ENCODE measurements at regions not wholly inside any gene's neighbourhood (a gene's known extent, or its start where the extent isn't known, plus 50 kb on each side); places are given as distances from the start of the nearest gene placed in this dataset.

GRCh38 chr2:33891616-33892015, 292.5 kb upstream of the FAM98A start:
- Histone ChIP-seq H3K4me3 (ENCODE audit: low read length in 2 of 2) (no peak overlapping the region), H3K9ac (ENCODE audit: low read length in 2 of 2) (no peak overlapping the region), H3K36me3 (ENCODE audit: control insufficient read depth in 2 of 2, insufficient read depth in 2 of 2, low read length in 2 of 2) (no peaks in the 10 kb centered on the region), H3K27ac (ENCODE audit: low read length) (no peak overlapping the region), H3K27me3 (ENCODE audit: control insufficient read depth in 1 of 2, insufficient read depth in 2 of 2, low read length in 2 of 2) (no peaks in the 10 kb centered on the region), H3K9me3 (ENCODE audit: control insufficient read depth in 2 of 2, low read length in 2 of 2) (peaks cover 0 to 2% of the 10 kb centered on the region in 2 donors), H3K4me1 (ENCODE audit: control insufficient read depth, insufficient read depth, low read length) (no peaks in the 10 kb centered on the region)

GRCh38 chr2:33890686-33891085, 291.6 kb upstream of the FAM98A start:
- Histone ChIP-seq H3K9ac (ENCODE audit: low read length in 2 of 2) (no peak overlapping the region), H3K4me1 (ENCODE audit: control insufficient read depth, insufficient read depth, low read length) (no peaks in the 10 kb centered on the region), H3K9me3 (ENCODE audit: control insufficient read depth in 2 of 2, low read length in 2 of 2) (peaks cover 0 to 2% of the 10 kb centered on the region in 2 donors), H3K27ac (ENCODE audit: low read length) (no peak overlapping the region), H3K36me3 (ENCODE audit: control insufficient read depth in 2 of 2, insufficient read depth in 2 of 2, low read length in 2 of 2) (no peaks in the 10 kb centered on the region), H3K27me3 (ENCODE audit: control insufficient read depth in 1 of 2, insufficient read depth in 2 of 2, low read length in 2 of 2) (no peaks in the 10 kb centered on the region), H3K4me3 (ENCODE audit: low read length in 2 of 2) (no peak overlapping the region)

GRCh38 chr2:33877348-33878016, 278.4 kb upstream of the FAM98A start:
- no peak overlapping the region for H3K9ac ChIP-seq (ENCODE audit: low read length in 2 of 2)
- H3K27me3 ChIP-seq (ENCODE audit: control insufficient read depth in 1 of 2, insufficient read depth in 2 of 2, low read length in 2 of 2), result no peaks in the 10 kb centered on the region
- H3K27ac ChIP-seq (ENCODE audit: low read length), result no peak overlapping the region
- H3K36me3 ChIP-seq (ENCODE audit: control insufficient read depth in 2 of 2, insufficient read depth in 2 of 2, low read length in 2 of 2), result no peaks in the 10 kb centered on the region
- H3K9me3 ChIP-seq (ENCODE audit: control insufficient read depth in 2 of 2, low read length in 2 of 2), result peaks cover 0 to 3% of the 10 kb centered on the region in 2 donors
- no peaks in the 10 kb centered on the region for H3K4me1 ChIP-seq (ENCODE audit: control insufficient read depth, insufficient read depth, low read length)
- no peak overlapping the region for H3K4me3 ChIP-seq (ENCODE audit: low read length in 2 of 2)

- no peaks in the 10 kb centered on the region for H3K4me1 ChIP-seq (ENCODE audit: control insufficient read depth, insufficient read depth, low read length)
- no peaks in the 10 kb centered on the region for H3K36me3 ChIP-seq (ENCODE audit: control insufficient read depth in 2 of 2, insufficient read depth in 2 of 2, low read length in 2 of 2)
- H3K9me3 ChIP-seq (ENCODE audit: control insufficient read depth in 2 of 2, low read length in 2 of 2), result peaks cover 0 to 3% of the 10 kb centered on the region in 2 donors
- H3K27me3 ChIP-seq (ENCODE audit: control insufficient read depth in 1 of 2, insufficient read depth in 2 of 2, low read length in 2 of 2), result no peaks in the 10 kb centered on the region
- H3K4me3 ChIP-seq (ENCODE audit: low read length in 2 of 2), result no peak overlapping the region
- no peak overlapping the region for H3K9ac ChIP-seq (ENCODE audit: low read length in 2 of 2)
- H3K27ac ChIP-seq (ENCODE audit: low read length), result no peak overlapping the region
Measured at GRCh38 chr2:33873076-33873605, 274.0 kb upstream of the FAM98A start.

- Histone ChIP-seq H3K4me1 (ENCODE audit: control insufficient read depth, insufficient read depth, low read length) (no peaks in the 10 kb centered on the region), H3K9me3 (ENCODE audit: control insufficient read depth in 2 of 2, low read length in 2 of 2) (no peaks in the 10 kb centered on the region), H3K9ac (ENCODE audit: low read length in 2 of 2) (no peak overlapping the region), H3K27ac (ENCODE audit: low read length) (no peak overlapping the region), H3K4me3 (ENCODE audit: low read length in 2 of 2) (no peak overlapping the region), H3K36me3 (ENCODE audit: control insufficient read depth in 2 of 2, insufficient read depth in 2 of 2, low read length in 2 of 2) (no peaks in the 10 kb centered on the region), H3K27me3 (ENCODE audit: control insufficient read depth in 1 of 2, insufficient read depth in 2 of 2, low read length in 2 of 2) (no peaks in the 10 kb centered on the region)
Measured at GRCh38 chr2:33859811-33860461, 260.8 kb upstream of the FAM98A start.

GRCh38 chr2:33859176-33859575, 260.1 kb upstream of the FAM98A start:
- H3K4me1 ChIP-seq (ENCODE audit: control insufficient read depth, insufficient read depth, low read length), result no peaks in the 10 kb centered on the region

GRCh38 chr2:33848486-33848885, 249.4 kb upstream of the FAM98A start:
- Histone ChIP-seq H3K4me1 (ENCODE audit: control insufficient read depth, insufficient read depth, low read length) (no peaks in the 10 kb centered on the region), H3K9me3 (ENCODE audit: control insufficient read depth in 2 of 2, low read length in 2 of 2) (peaks cover 0 to 5% of the 10 kb centered on the region in 2 donors), H3K36me3 (ENCODE audit: control insufficient read depth in 2 of 2, insufficient read depth in 2 of 2, low read length in 2 of 2) (no peaks in the 10 kb centered on the region), H3K27ac (ENCODE audit: low read length) (no peak overlapping the region), H3K9ac (ENCODE audit: low read length in 2 of 2) (no peak overlapping the region), H3K27me3 (ENCODE audit: control insufficient read depth in 1 of 2, insufficient read depth in 2 of 2, low read length in 2 of 2) (no peaks in the 10 kb centered on the region), H3K4me3 (ENCODE audit: low read length in 2 of 2) (no peak overlapping the region)

More at GRCh38 chr2:33859176-33859575, 260.1 kb upstream of the FAM98A start:
- H3K27ac ChIP-seq (ENCODE audit: low read length), result no peak overlapping the region
- no peak overlapping the region for H3K4me3 ChIP-seq (ENCODE audit: low read length in 2 of 2)
- H3K9me3 ChIP-seq (ENCODE audit: control insufficient read depth in 2 of 2, low read length in 2 of 2), result peaks cover 0 to under 1% of the 10 kb centered on the region in 2 donors
- no peaks in the 10 kb centered on the region for H3K36me3 ChIP-seq (ENCODE audit: control insufficient read depth in 2 of 2, insufficient read depth in 2 of 2, low read length in 2 of 2)
- no peak overlapping the region for H3K9ac ChIP-seq (ENCODE audit: low read length in 2 of 2)
- no peaks in the 10 kb centered on the region for H3K27me3 ChIP-seq (ENCODE audit: control insufficient read depth in 1 of 2, insufficient read depth in 2 of 2, low read length in 2 of 2)

GRCh38 chr2:33839791-33840190, 240.7 kb upstream of the FAM98A start:
- Histone ChIP-seq H3K9me3 (ENCODE audit: control insufficient read depth in 2 of 2, low read length in 2 of 2) (peaks cover 0 to 7% of the 10 kb centered on the region in 2 donors), H3K27ac (ENCODE audit: low read length) (no peak overlapping the region), H3K36me3 (ENCODE audit: control insufficient read depth in 2 of 2, insufficient read depth in 2 of 2, low read length in 2 of 2) (no peaks in the 10 kb centered on the region), H3K9ac (ENCODE audit: low read length in 2 of 2) (no peak overlapping the region), H3K4me1 (ENCODE audit: control insufficient read depth, insufficient read depth, low read length) (no peaks in the 10 kb centered on the region), H3K4me3 (ENCODE audit: low read length in 2 of 2) (no peak overlapping the region), H3K27me3 (ENCODE audit: control insufficient read depth in 1 of 2, insufficient read depth in 2 of 2, low read length in 2 of 2) (no peaks in the 10 kb centered on the region)

GRCh38 chr2:33836628-33837027, 237.5 kb upstream of the FAM98A start:
- H3K27ac ChIP-seq (ENCODE audit: low read length), result no peak overlapping the region
- H3K9ac ChIP-seq (ENCODE audit: low read length in 2 of 2), result no peak overlapping the region
- H3K4me3 ChIP-seq (ENCODE audit: low read length in 2 of 2), result no peak overlapping the region
- no peaks in the 10 kb centered on the region for H3K36me3 ChIP-seq (ENCODE audit: control insufficient read depth in 2 of 2, insufficient read depth in 2 of 2, low read length in 2 of 2)
- peaks cover 0 to 7% of the 10 kb centered on the region in 2 donors for H3K9me3 ChIP-seq (ENCODE audit: control insufficient read depth in 2 of 2, low read length in 2 of 2)
- H3K4me1 ChIP-seq (ENCODE audit: control insufficient read depth, insufficient read depth, low read length), result no peaks in the 10 kb centered on the region
- no peaks in the 10 kb centered on the region for H3K27me3 ChIP-seq (ENCODE audit: control insufficient read depth in 1 of 2, insufficient read depth in 2 of 2, low read length in 2 of 2)

- H3K4me1 ChIP-seq (ENCODE audit: control insufficient read depth, insufficient read depth, low read length), result no peaks in the 10 kb centered on the region
- H3K4me3 ChIP-seq (ENCODE audit: low read length in 2 of 2), result no peak overlapping the region
- H3K9ac ChIP-seq (ENCODE audit: low read length in 2 of 2), result no peak overlapping the region
- H3K36me3 ChIP-seq (ENCODE audit: control insufficient read depth in 2 of 2, insufficient read depth in 2 of 2, low read length in 2 of 2), result no peaks in the 10 kb centered on the region
- H3K27me3 ChIP-seq (ENCODE audit: control insufficient read depth in 1 of 2, insufficient read depth in 2 of 2, low read length in 2 of 2), result no peaks in the 10 kb centered on the region
- no peak overlapping the region for H3K27ac ChIP-seq (ENCODE audit: low read length)
- peaks cover 0 to 7% of the 10 kb centered on the region in 2 donors for H3K9me3 ChIP-seq (ENCODE audit: control insufficient read depth in 2 of 2, low read length in 2 of 2)
Measured at GRCh38 chr2:33835911-33836310, 236.8 kb upstream of the FAM98A start.

GRCh38 chr2:33822964-33823363, 223.9 kb upstream of the FAM98A start:
- Histone ChIP-seq H3K9me3 (ENCODE audit: control insufficient read depth in 2 of 2, low read length in 2 of 2) (no peaks in the 10 kb centered on the region), H3K9ac (ENCODE audit: low read length in 2 of 2) (no peak overlapping the region), H3K4me1 (ENCODE audit: control insufficient read depth, insufficient read depth, low read length) (no peaks in the 10 kb centered on the region), H3K27ac (ENCODE audit: low read length) (no peak overlapping the region), H3K36me3 (ENCODE audit: control insufficient read depth in 2 of 2, insufficient read depth in 2 of 2, low read length in 2 of 2) (no peaks in the 10 kb centered on the region), H3K27me3 (ENCODE audit: control insufficient read depth in 1 of 2, insufficient read depth in 2 of 2, low read length in 2 of 2) (no peaks in the 10 kb centered on the region), H3K4me3 (ENCODE audit: low read length in 2 of 2) (no peak overlapping the region)
